ENCODE measurements at regions not wholly inside any gene's neighbourhood (a gene's known extent, or its start where the extent isn't known, plus 50 kb on each side); places are given as distances from the start of the nearest gene placed in this dataset.

GRCh38 chr3:135633078-135633477 is 332.4 kb upstream of the PPP2R3A start:
- FAIRE-seq (no peak), DNase-seq (ENCODE audit: low read depth) (peak; percentile 4)

GRCh38 chr3:135636596-135636995 is 328.9 kb upstream of the PPP2R3A start:
- DNase-seq (ENCODE audit: low read depth) (no peak), FAIRE-seq (no peak)
- no peaks in the 10 kb centered on the region for H3K27me3 ChIP-seq (ENCODE audit: control insufficient read depth, insufficient read depth, low read length)
- H3K4me3 ChIP-seq (ENCODE audit: low read depth, low read length) = no peak overlapping the region
- TF ChIP-seq CTCF (IDR thresholded peaks at IDR 0.05; ENCODE audit: insufficient read depth, low read length, severe bottlenecking) = no peak
- H3K36me3 ChIP-seq (ENCODE audit: control insufficient read depth, insufficient read depth, low read length) = no peaks in the 10 kb centered on the region

More at GRCh38 chr3:135633078-135633477, 332.4 kb upstream of the PPP2R3A start:
- H3K4me3 ChIP-seq (ENCODE audit: low read depth, low read length) = no peak overlapping the region
- no peak for TF ChIP-seq CTCF (IDR thresholded peaks at IDR 0.05; ENCODE audit: insufficient read depth, low read length, severe bottlenecking)
- no peaks in the 10 kb centered on the region for H3K27me3 ChIP-seq (ENCODE audit: control insufficient read depth, insufficient read depth, low read length)
- no peaks in the 10 kb centered on the region for H3K36me3 ChIP-seq (ENCODE audit: control insufficient read depth, insufficient read depth, low read length)

GRCh38 chr3:135637013-135637412 is 328.5 kb upstream of the PPP2R3A start:
- Histone ChIP-seq H3K4me3 (ENCODE audit: low read depth, low read length) (no peak overlapping the region), H3K27me3 (ENCODE audit: control insufficient read depth, insufficient read depth, low read length) (no peaks in the 10 kb centered on the region), H3K36me3 (ENCODE audit: control insufficient read depth, insufficient read depth, low read length) (no peaks in the 10 kb centered on the region)
- FAIRE-seq (no peak), DNase-seq (ENCODE audit: low read depth) (no peak)
- no peak for TF ChIP-seq CTCF (IDR thresholded peaks at IDR 0.05; ENCODE audit: insufficient read depth, low read length, severe bottlenecking)

- TF ChIP-seq CTCF (IDR thresholded peaks at IDR 0.05; ENCODE audit: insufficient read depth, low read length, severe bottlenecking) = no peak
- no peaks in the 10 kb centered on the region for H3K36me3 ChIP-seq (ENCODE audit: control insufficient read depth, insufficient read depth, low read length)
- DNase-seq (ENCODE audit: low read depth) (no peak), FAIRE-seq (no peak)
- H3K27me3 ChIP-seq (ENCODE audit: control insufficient read depth, insufficient read depth, low read length) = no peaks in the 10 kb centered on the region
- no peak overlapping the region for H3K4me3 ChIP-seq (ENCODE audit: low read depth, low read length)
These were observed 323.8 kb upstream of the PPP2R3A start for GRCh38 chr3:135641761-135642160.

GRCh38 chr3:135645541-135645940 is 320.0 kb upstream of the PPP2R3A start:
- no peak for DNase-seq (ENCODE audit: low read depth)
- no peak for TF ChIP-seq CTCF (IDR thresholded peaks at IDR 0.05; ENCODE audit: insufficient read depth, low read length, severe bottlenecking)
- Histone ChIP-seq H3K27me3 (ENCODE audit: control insufficient read depth, insufficient read depth, low read length) (no peaks in the 10 kb centered on the region), H3K4me3 (ENCODE audit: low read depth, low read length) (no peak overlapping the region), H3K36me3 (ENCODE audit: control insufficient read depth, insufficient read depth, low read length) (no peaks in the 10 kb centered on the region)
- no peak for FAIRE-seq

- Histone ChIP-seq H3K36me3 (ENCODE audit: control insufficient read depth, insufficient read depth, low read length) (no peaks in the 10 kb centered on the region), H3K4me3 (ENCODE audit: low read depth, low read length) (no peak overlapping the region), H3K27me3 (ENCODE audit: control insufficient read depth, insufficient read depth, low read length) (no peaks in the 10 kb centered on the region)
- DNase-seq (ENCODE audit: low read depth) (no peak), FAIRE-seq (no peak)
- no peak for TF ChIP-seq CTCF (IDR thresholded peaks at IDR 0.05; ENCODE audit: insufficient read depth, low read length, severe bottlenecking)
These were observed 318.7 kb upstream of the PPP2R3A start for GRCh38 chr3:135646873-135647272.
